ENCODE measurements at regions not wholly inside any gene's neighbourhood (a gene's known extent, or its start where the extent isn't known, plus 50 kb on each side); places are given as distances from the start of the nearest gene placed in this dataset.

DNA sequence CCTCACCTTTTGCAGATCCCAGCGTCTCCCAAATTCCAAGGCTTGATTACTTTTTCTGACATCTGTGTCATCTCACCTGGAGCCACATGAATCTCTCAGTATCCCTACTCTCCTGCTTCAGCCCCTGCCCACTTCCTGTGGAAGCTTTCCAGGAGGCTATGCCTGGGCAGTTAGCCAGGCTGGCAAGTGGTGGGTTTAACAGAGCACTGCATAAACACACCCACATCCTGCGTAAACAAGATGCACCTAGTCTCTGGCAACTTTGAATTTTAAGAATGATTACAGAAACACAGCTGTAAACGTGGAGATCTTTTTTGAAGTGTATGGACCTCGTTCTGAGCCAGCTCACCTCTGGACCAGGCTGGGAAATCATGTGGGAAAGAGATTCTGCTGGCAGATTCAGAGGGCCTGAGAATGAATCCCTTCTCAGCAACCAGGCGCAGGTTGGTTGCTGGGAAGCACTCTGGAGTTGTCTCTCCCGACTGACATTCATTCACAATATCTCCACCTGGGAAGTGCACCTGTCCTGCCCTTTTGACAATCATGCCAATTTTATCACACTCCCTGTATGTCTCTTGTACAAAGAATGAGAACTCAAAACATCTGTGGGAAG, 55.7 kb upstream of the FANCC start:
- Histone ChIP-seq H3K4me2 (no peak overlapping the region), H3K4me1 (no peaks in the 10 kb centered on the region), H3F3A (ENCODE audit: low read depth) (no peaks in the 10 kb centered on the region), H2AFZ (replicated peaks) (no peak overlapping the region), H3K9me3 (ENCODE audit: low read depth) (no peaks in the 10 kb centered on the region), H3K36me3 (no peaks in the 10 kb centered on the region), H4K20me1 (ENCODE audit: low read depth) (no peaks in the 10 kb centered on the region), H3K4me3 (no peak overlapping the region), H3K79me2 (ENCODE audit: low read depth) (no peaks in the 10 kb centered on the region), H3K27me3 (no peaks in the 10 kb centered on the region), H3K27ac (no peak overlapping the region), H3K9ac (no peak overlapping the region)
- peaks cover 9% of the 10 kb centered on the region for H3K9me3 Mint-ChIP-seq
- H3K27me3 Mint-ChIP-seq (ENCODE audit: insufficient read depth, low read depth): peaks cover 10% of the 10 kb centered on the region
- H3K27ac Mint-ChIP-seq: no peak overlapping the region
- H3K4me3 Mint-ChIP-seq: no peak overlapping the region
- no peak for DNase-seq (ENCODE audit: low spot score)
- H3K4me1 Mint-ChIP-seq: peaks cover 7% of the 10 kb centered on the region
- TF ChIP-seq EZH2 (IDR thresholded peaks at IDR 0.05) (no peak), EZH2phosphoT487 (IDR thresholded peaks at IDR 0.05) (no peak), CTCF (IDR thresholded peaks at IDR 0.05) (no peak)
- H3K36me3 Mint-ChIP-seq: no peaks in the 10 kb centered on the region

DNA sequence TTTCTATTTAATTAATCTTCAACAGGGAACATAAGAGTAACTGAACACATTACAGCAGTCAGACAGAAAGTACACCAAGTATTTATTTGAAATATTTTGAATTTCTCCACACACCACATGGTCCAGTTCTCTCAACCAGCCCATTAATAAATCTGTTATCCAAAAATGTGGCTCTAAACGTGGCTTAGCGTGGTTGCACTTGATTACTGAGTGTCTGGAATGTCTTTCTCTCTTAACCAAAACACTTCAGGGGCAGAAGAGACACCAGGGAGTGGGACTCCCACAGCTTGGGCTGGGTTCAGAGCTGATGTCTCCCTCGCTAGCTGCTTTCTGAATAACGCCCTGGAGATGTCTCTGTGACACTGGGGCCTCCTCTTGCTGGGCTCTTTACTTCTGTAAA, 52.6 kb upstream of the FANCC start:
- peaks cover 8% of the 10 kb centered on the region for H3K27me3 Mint-ChIP-seq (ENCODE audit: insufficient read depth, low read depth)
- no peaks in the 10 kb centered on the region for H3K36me3 ChIP-seq
- peaks cover 24% of the 10 kb centered on the region for H3K4me1 Mint-ChIP-seq
- no peaks in the 10 kb centered on the region for H3K36me3 Mint-ChIP-seq
- peaks cover 9% of the 10 kb centered on the region for H3K9me3 Mint-ChIP-seq
- no peak overlapping the region for H3K27ac Mint-ChIP-seq
- H3K79me2 ChIP-seq (ENCODE audit: low read depth): no peaks in the 10 kb centered on the region
- no peak overlapping the region for H3K4me3 ChIP-seq
- no peaks in the 10 kb centered on the region for H3K27me3 ChIP-seq
- no peak for DNase-seq (ENCODE audit: low spot score)
- H3K4me3 Mint-ChIP-seq: no peak overlapping the region
- H3K4me1 ChIP-seq: peaks cover 21% of the 10 kb centered on the region
- no peaks in the 10 kb centered on the region for H4K20me1 ChIP-seq (ENCODE audit: low read depth)
- no peak overlapping the region for H3K9ac ChIP-seq
- H3K4me2 ChIP-seq: no peak overlapping the region
- H3K9me3 ChIP-seq (ENCODE audit: low read depth): no peaks in the 10 kb centered on the region
- peaks cover 13% of the 10 kb centered on the region for H3F3A ChIP-seq (ENCODE audit: low read depth)
- no peak overlapping the region for H2AFZ ChIP-seq (replicated peaks)
- TF ChIP-seq EZH2 (IDR thresholded peaks at IDR 0.05) (no peak), EZH2phosphoT487 (IDR thresholded peaks at IDR 0.05) (no peak), CTCF (IDR thresholded peaks at IDR 0.05) (no peak)
- no peak overlapping the region for H3K27ac ChIP-seq

DNA sequence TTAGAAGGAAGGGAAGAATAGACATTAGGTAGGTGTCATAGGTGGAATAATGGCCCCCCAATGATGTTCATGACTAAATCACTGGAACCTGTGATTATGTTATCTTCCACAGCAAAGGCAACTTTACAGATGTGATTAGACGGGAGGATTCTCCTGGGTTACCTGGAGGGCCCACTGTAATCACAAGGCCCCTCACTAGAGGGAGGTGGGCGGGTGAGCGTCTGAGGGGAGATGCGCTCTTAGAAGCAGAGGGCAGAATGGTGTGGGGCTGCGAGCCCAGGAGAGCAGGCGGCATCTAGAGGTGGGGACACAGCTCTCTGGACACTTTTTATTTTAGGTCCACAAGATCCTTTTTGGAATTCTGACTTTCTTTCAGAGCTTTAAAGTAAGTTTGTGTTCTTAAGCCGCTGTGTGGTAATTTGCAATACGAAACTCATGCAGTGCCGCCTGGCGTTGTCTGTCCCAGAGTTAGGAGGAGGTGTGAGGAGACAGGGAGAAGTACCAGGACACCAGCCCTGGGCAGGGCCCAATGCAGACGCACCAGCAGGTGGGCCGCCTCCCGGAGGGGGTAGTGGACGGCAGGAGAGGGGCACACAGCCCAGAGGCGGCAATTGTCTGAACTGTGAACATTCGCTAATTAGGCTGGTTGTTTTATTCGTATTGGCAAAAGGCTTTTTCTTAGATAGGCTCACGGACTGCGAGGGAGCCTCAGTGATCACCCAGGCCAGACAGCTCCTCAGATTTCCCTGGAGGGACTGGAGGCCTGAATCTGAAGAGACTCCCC, 51.1 kb upstream of the FANCC start:
- TF ChIP-seq EZH2 (IDR thresholded peaks at IDR 0.05) (no peak), EZH2phosphoT487 (IDR thresholded peaks at IDR 0.05) (no peak), CTCF (IDR thresholded peaks at IDR 0.05) (no peak)
- H3K4me2 ChIP-seq: no peak overlapping the region
- no peaks in the 10 kb centered on the region for H4K20me1 ChIP-seq (ENCODE audit: low read depth)
- no peak overlapping the region for H3K4me3 Mint-ChIP-seq
- no peaks in the 10 kb centered on the region for H3K27me3 ChIP-seq
- H3F3A ChIP-seq (ENCODE audit: low read depth): peaks cover 13% of the 10 kb centered on the region
- H3K79me2 ChIP-seq (ENCODE audit: low read depth): no peaks in the 10 kb centered on the region
- DNase-seq (ENCODE audit: low spot score): no peak
- peaks cover 32% of the 10 kb centered on the region for H3K4me1 ChIP-seq
- H3K27ac Mint-ChIP-seq: peak overlapping the region; percentile 86
- H3K36me3 ChIP-seq: no peaks in the 10 kb centered on the region
- H2AFZ ChIP-seq (replicated peaks): no peak overlapping the region
- H3K4me1 Mint-ChIP-seq: peaks cover 27% of the 10 kb centered on the region
- H3K27me3 Mint-ChIP-seq (ENCODE audit: insufficient read depth, low read depth): peaks cover 6% of the 10 kb centered on the region
- no peak overlapping the region for H3K27ac ChIP-seq
- no peak overlapping the region for H3K4me3 ChIP-seq
- H3K36me3 Mint-ChIP-seq: no peaks in the 10 kb centered on the region
- no peak overlapping the region for H3K9ac ChIP-seq
- H3K9me3 Mint-ChIP-seq: peaks cover 9% of the 10 kb centered on the region
- no peaks in the 10 kb centered on the region for H3K9me3 ChIP-seq (ENCODE audit: low read depth)

Measured in neural progenitor cell (in vitro differentiated cells).